ENCODE measurements at regions not wholly inside any gene's neighbourhood (a gene's known extent, or its start where the extent isn't known, plus 50 kb on each side); places are given as distances from the start of the nearest gene placed in this dataset.

DNA sequence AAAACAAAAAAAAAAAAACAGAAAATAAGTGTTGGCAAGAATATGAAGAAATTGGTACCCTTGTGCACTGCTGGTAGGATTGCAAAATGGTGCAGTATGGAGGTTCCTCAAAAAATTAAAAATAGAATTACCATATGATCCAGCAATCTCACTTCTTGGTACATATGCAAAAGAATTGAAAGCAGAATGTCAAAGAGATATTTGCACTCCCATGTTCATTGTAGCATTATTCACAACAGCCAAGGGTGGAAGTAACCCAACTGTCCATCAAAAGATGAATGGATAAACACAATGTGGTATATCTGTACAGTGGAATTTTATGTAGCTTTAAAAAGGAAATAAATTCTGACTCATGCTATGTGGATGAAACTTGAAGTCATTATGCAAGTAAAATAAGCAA lies 72.8 kb upstream of the POU3F3 start:
- no peak for TF ChIP-seq FOSL1 (IDR thresholded peaks at IDR 0.05; ENCODE audit: insufficient read depth, low read depth, low read length)
- TF ChIP-seq, protein P1, sequence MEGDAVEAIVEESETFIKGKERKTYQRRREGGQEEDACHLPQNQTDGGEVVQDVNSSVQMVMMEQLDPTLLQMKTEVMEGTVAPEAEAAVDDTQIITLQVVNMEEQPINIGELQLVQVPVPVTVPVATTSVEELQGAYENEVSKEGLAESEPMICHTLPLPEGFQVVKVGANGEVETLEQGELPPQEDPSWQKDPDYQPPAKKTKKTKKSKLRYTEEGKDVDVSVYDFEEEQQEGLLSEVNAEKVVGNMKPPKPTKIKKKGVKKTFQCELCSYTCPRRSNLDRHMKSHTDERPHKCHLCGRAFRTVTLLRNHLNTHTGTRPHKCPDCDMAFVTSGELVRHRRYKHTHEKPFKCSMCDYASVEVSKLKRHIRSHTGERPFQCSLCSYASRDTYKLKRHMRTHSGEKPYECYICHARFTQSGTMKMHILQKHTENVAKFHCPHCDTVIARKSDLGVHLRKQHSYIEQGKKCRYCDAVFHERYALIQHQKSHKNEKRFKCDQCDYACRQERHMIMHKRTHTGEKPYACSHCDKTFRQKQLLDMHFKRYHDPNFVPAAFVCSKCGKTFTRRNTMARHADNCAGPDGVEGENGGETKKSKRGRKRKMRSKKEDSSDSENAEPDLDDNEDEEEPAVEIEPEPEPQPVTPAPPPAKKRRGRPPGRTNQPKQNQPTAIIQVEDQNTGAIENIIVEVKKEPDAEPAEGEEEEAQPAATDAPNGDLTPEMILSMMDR (IDR thresholded peaks at IDR 0.05; ENCODE audit: control extremely low read depth in 1 of 3, insufficient read depth in 1 of 3, low read depth in 1 of 3, low read length in 3 of 3) = no peak
- TF ChIP-seq EZH2 (IDR thresholded peaks at IDR 0.05; ENCODE audit: low read depth, low read length, severe bottlenecking) = no peak
- no peak for TF ChIP-seq TCF12 (IDR thresholded peaks at IDR 0.05; ENCODE audit: low read depth, low read length)
- TF ChIP-seq KDM1A (IDR thresholded peaks at IDR 0.05; ENCODE audit: borderline replicate concordance, low read length) = no peak
- no peak for TF ChIP-seq MAFK (IDR thresholded peaks at IDR 0.05; ENCODE audit: low read depth, low read length)
- TF ChIP-seq CBX8 (IDR thresholded peaks at IDR 0.05; ENCODE audit: borderline replicate concordance, low read depth, low read length) = no peak
- TF ChIP-seq JUN (IDR thresholded peaks at IDR 0.05; ENCODE audit: low read depth, low read length) = no peak

All from H1 (cell line).